MM.1S (cell line): ENCODE measurements at regions not wholly inside any gene's neighbourhood (a gene's known extent, or its start where the extent isn't known, plus 50 kb on each side); places are given as distances from the start of the nearest gene placed in this dataset.

Experiments
- DNase-seq: peaks from one replicate; pipeline ENCODE4 v3.0.0-alpha.2; 2015
- H2AFZ ChIP-seq: fragments of 300-600 bp; sonication (generic); 2 replicates; pipeline ENCODE4 v1.6.0; 2016; ENCODE audit warnings: antibody characterized with exemption, low read length
- H3F3A ChIP-seq: fragments of 300-600 bp; sonication (generic); 2 replicates; pipeline ENCODE4 v1.6.1; 2016; ENCODE audit warnings: mild to moderate bottlenecking, antibody characterized with exemption, low read length, moderate library complexity, mixed read lengths; ENCODE audit not compliant: insufficient read depth
- H3K27ac ChIP-seq: fragments of 300-600 bp; sonication (generic); 2 replicates; pipeline ENCODE4 v1.5.1; 2016; ENCODE audit warnings: mild to moderate bottlenecking, low read length
- H3K27me3 ChIP-seq: fragments of 300-600 bp; sonication (generic); replicated peaks from 2 replicates; pipeline ENCODE4 v1.6.0; 2016; ENCODE audit warnings: low read length; ENCODE audit not compliant: insufficient read depth
- H3K36me3 ChIP-seq: fragments of 300-600 bp; sonication (generic); replicated peaks from 2 replicates; pipeline ENCODE4 v1.6.1; 2016; ENCODE audit warnings: mild to moderate bottlenecking, low read length, mixed read lengths; ENCODE audit not compliant: insufficient read depth
- H3K4me1 ChIP-seq: fragments of 300-600 bp; sonication (generic); 2 replicates; pipeline ENCODE4 v1.6.1; 2016; ENCODE audit warnings: low read length, mixed read lengths
- H3K4me2 ChIP-seq: fragments of 300-600 bp; sonication (generic); 2 replicates; pipeline ENCODE4 v1.6.0; 2016; ENCODE audit warnings: low read depth, low read length
- H3K4me3 ChIP-seq: fragments of 300-600 bp; sonication (generic); 2 replicates; pipeline ENCODE4 v1.5.1; 2016; ENCODE audit warnings: low read length, mixed read lengths
- H3K79me2 ChIP-seq: fragments of 300-600 bp; sonication (generic); 2 replicates; pipeline ENCODE4 v1.6.1; 2016; ENCODE audit warnings: mixed run types, low read length, mixed read lengths
- H3K9ac ChIP-seq: fragments of 300-600 bp; sonication (generic); 2 replicates; pipeline ENCODE4 v1.6.1; 2016; ENCODE audit warnings: low read length, mixed read lengths
- H3K9me2 ChIP-seq: fragments of 300-600 bp; sonication (generic); replicated peaks from 2 replicates; pipeline ENCODE4 v1.6.1; 2016; ENCODE audit warnings: mild to moderate bottlenecking, low read length, mixed read lengths; ENCODE audit not compliant: insufficient read depth
- H3K9me3 ChIP-seq: fragments of 300-600 bp; sonication (generic); replicated peaks from 2 replicates; pipeline ENCODE4 v1.6.1; 2016; ENCODE audit warnings: mild to moderate bottlenecking, low read length, mixed read lengths; ENCODE audit not compliant: insufficient read depth
- H4K20me1 ChIP-seq: fragments of 300-600 bp; sonication (generic); 2 replicates; pipeline ENCODE4 v1.6.1; 2016; ENCODE audit warnings: mild to moderate bottlenecking, low read length, moderate library complexity, mixed read lengths; ENCODE audit not compliant: insufficient read depth
- CTCF ChIP-seq: fragments of 300-600 bp; sonication (generic); IDR thresholded peaks from 2 replicates; pipeline ENCODE4 v1.5.1; 2016; ENCODE audit warnings: antibody characterized with exemption, low read length, mixed read lengths
- EZH2 ChIP-seq: fragments of 300-600 bp; sonication (generic); optimal IDR thresholded peaks from 2 replicates; pipeline ENCODE3; 2017; ENCODE audit warnings: low read depth, mild to moderate bottlenecking, antibody characterized with exemption, low read length, mixed read lengths
- EZH2phosphoT487 ChIP-seq: fragments of 300-600 bp; sonication (generic); IDR thresholded peaks from 2 replicates; pipeline ENCODE4 v1.6.1; 2018; ENCODE audit warnings: antibody characterized with exemption, low read length

GRCh38 chr10:52965509-52965908 is 192.9 kb upstream of the MBL2 start:
- peak overlapping the region; percentile 75 for H2AFZ ChIP-seq

GRCh38 chr10:52961323-52961722 is 188.7 kb upstream of the MBL2 start:
- no peak overlapping the region for H3K27ac ChIP-seq
- H3K4me3 ChIP-seq: no peak overlapping the region
- no peak overlapping the region for H2AFZ ChIP-seq
- H3K9ac ChIP-seq: no peak overlapping the region
- H3K79me2 ChIP-seq: no peaks in the 10 kb centered on the region
- DNase-seq: no peak
- no peaks in the 10 kb centered on the region for H3K9me3 ChIP-seq
- no peak overlapping the region for H3K4me2 ChIP-seq
- TF ChIP-seq EZH2phosphoT487: no peak
- no peak for TF ChIP-seq CTCF
- H3K36me3 ChIP-seq: no peaks in the 10 kb centered on the region
- H3K9me2 ChIP-seq: no peaks in the 10 kb centered on the region
- no peaks in the 10 kb centered on the region for H4K20me1 ChIP-seq
- no peaks in the 10 kb centered on the region for H3K27me3 ChIP-seq
- peaks cover 9% of the 10 kb centered on the region for H3K4me1 ChIP-seq
- H3F3A ChIP-seq: no peaks in the 10 kb centered on the region

More at GRCh38 chr10:52965509-52965908, 192.9 kb upstream of the MBL2 start:
- Histone ChIP-seq H3K9me2 (no peaks in the 10 kb centered on the region), H3K4me1 (peaks cover 15% of the 10 kb centered on the region), H3K4me3 (no peak overlapping the region; the same call in 1 of the 2 replicates), H3K79me2 (no peaks in the 10 kb centered on the region), H4K20me1 (no peaks in the 10 kb centered on the region), H3K9ac (no peak overlapping the region), H3K27me3 (no peaks in the 10 kb centered on the region), H3K9me3 (no peaks in the 10 kb centered on the region), H3K36me3 (no peaks in the 10 kb centered on the region), H3F3A (no peaks in the 10 kb centered on the region), H3K27ac (peak overlapping the region; percentile 24; the same call in 1 of the 2 replicates), H3K4me2 (peak overlapping the region; percentile 41; the same call in 1 of the 2 replicates)
- no peak for DNase-seq
- TF ChIP-seq EZH2phosphoT487 (no peak), EZH2 (no peak), CTCF (no peak)

- DNase-seq: no peak
- H3K9me3 ChIP-seq: no peaks in the 10 kb centered on the region
- no peaks in the 10 kb centered on the region for H3K36me3 ChIP-seq
- TF ChIP-seq EZH2 (no peak), CTCF (no peak), EZH2phosphoT487 (no peak)
- no peak overlapping the region for H3K27ac ChIP-seq
- H3K4me1 ChIP-seq: no peaks in the 10 kb centered on the region
- no peaks in the 10 kb centered on the region for H4K20me1 ChIP-seq
- no peak overlapping the region for H3K9ac ChIP-seq
- H3K79me2 ChIP-seq: no peaks in the 10 kb centered on the region
- no peak overlapping the region for H2AFZ ChIP-seq
- H3K4me2 ChIP-seq: no peak overlapping the region
- H3F3A ChIP-seq: no peaks in the 10 kb centered on the region
- H3K4me3 ChIP-seq: no peak overlapping the region
- no peaks in the 10 kb centered on the region for H3K9me2 ChIP-seq
- H3K27me3 ChIP-seq: no peaks in the 10 kb centered on the region
Observed at GRCh38 chr10:52959810-52960209, 187.2 kb upstream of the MBL2 start.
